OCI-LY1 (cell line): ENCODE measurements at regions not wholly inside any gene's neighbourhood (a gene's known extent, or its start where the extent isn't known, plus 50 kb on each side); places are given as distances from the start of the nearest gene placed in this dataset.

ENCODE experiments used
- H2AFZ ChIP-seq: fragments of 200-600 bp; sonication (generic), shearing (Covaris generic); 2 replicates; pipeline ENCODE4 v1.6.0; 2014; ENCODE audit warnings: antibody characterized with exemption, mild to moderate bottlenecking, low read length
- H3F3A ChIP-seq: fragments of 200-600 bp; sonication (generic), shearing (Covaris generic); 2 replicates; pipeline ENCODE4 v1.6.0; 2014; ENCODE audit warnings: mild to moderate bottlenecking, antibody characterized with exemption, low read length, moderate library complexity; ENCODE audit not compliant: insufficient read depth
- H3K27ac ChIP-seq: fragments of 200-600 bp; sonication (generic); 2 replicates; pipeline ENCODE4 v1.5.1; 2014; ENCODE audit warnings: low read length, mixed run types, mild to moderate bottlenecking, low read depth; ENCODE audit not compliant: poor library complexity, severe bottlenecking
- H3K27me3 ChIP-seq: fragments of 200-600 bp; sonication (generic); 2 replicates; pipeline ENCODE4 v1.6.0; 2014; ENCODE audit warnings: antibody characterized with exemption, mild to moderate bottlenecking, low read length, moderate library complexity; ENCODE audit not compliant: insufficient read depth
- H3K36me3 ChIP-seq: fragments of 200-600 bp; sonication (generic); 2 replicates; pipeline ENCODE4 v1.6.1; 2014; ENCODE audit warnings: mild to moderate bottlenecking, antibody characterized with exemption, low read length, moderate library complexity, mixed read lengths; ENCODE audit not compliant: insufficient read depth
- H3K4me1 ChIP-seq: fragments of 200-600 bp; sonication (generic); 2 replicates; pipeline ENCODE4 v1.5.1; 2014; ENCODE audit warnings: mild to moderate bottlenecking, low read length, moderate library complexity; ENCODE audit not compliant: insufficient read depth, severe bottlenecking
- H3K4me2 ChIP-seq: fragments of 200-600 bp; sonication (generic), shearing (Covaris generic); 2 replicates; pipeline ENCODE4 v1.6.1; 2014; ENCODE audit warnings: low read length
- H3K4me3 ChIP-seq: fragments of 200-600 bp; sonication (generic); 2 replicates; pipeline ENCODE4 v1.5.1; 2014; ENCODE audit warnings: low read length, low read depth, mild to moderate bottlenecking, mixed read lengths; ENCODE audit not compliant: poor library complexity, severe bottlenecking
- H3K79me2 ChIP-seq: fragments of 200-600 bp; shearing (Covaris generic); 2 replicates; pipeline ENCODE4 v1.6.1; 2016; ENCODE audit warnings: mixed run types, low read length, mixed read lengths; ENCODE audit not compliant: insufficient read depth
- H3K9ac ChIP-seq: fragments of 200-600 bp; sonication (generic), shearing (Covaris generic); 2 replicates; pipeline ENCODE4 v1.6.1; 2014; ENCODE audit warnings: mild to moderate bottlenecking, low read length, mixed read lengths
- H3K9me2 ChIP-seq: fragments of 200-600 bp; sonication (generic), shearing (Covaris generic); 2 replicates; pipeline ENCODE4 v1.6.1; 2014; ENCODE audit warnings: low read depth, mild to moderate bottlenecking, low read length, mixed read lengths
- H3K9me3 ChIP-seq: fragments of 200-600 bp; shearing (Covaris generic); 2 replicates; pipeline ENCODE4 v1.6.1; 2014; ENCODE audit warnings: low read length, mixed read lengths
- H4K20me1 ChIP-seq: fragments of 200-600 bp; sonication (generic), shearing (Covaris generic); 2 replicates; pipeline ENCODE4 v1.6.0; 2016; ENCODE audit warnings: mild to moderate bottlenecking, low read length; ENCODE audit not compliant: insufficient read depth
- EZH2 ChIP-seq: fragments of 200-600 bp; sonication (generic), shearing (Covaris generic); IDR thresholded peaks from 2 replicates; pipeline ENCODE4 v1.8.0; 2017; ENCODE audit warnings: borderline replicate concordance, mixed run types, mild to moderate bottlenecking, antibody characterized with exemption, low read length, moderate library complexity, mixed read lengths
- TF ChIP-seq, protein P1 (sequence below): fragments of 200-600 bp; sonication (generic), shearing (Covaris generic); IDR thresholded peaks from 2 replicates; pipeline ENCODE4 v1.5.1; 2017; ENCODE audit warnings: mild to moderate bottlenecking, antibody characterized with exemption, low read length, moderate library complexity, mixed read lengths

DNA sequence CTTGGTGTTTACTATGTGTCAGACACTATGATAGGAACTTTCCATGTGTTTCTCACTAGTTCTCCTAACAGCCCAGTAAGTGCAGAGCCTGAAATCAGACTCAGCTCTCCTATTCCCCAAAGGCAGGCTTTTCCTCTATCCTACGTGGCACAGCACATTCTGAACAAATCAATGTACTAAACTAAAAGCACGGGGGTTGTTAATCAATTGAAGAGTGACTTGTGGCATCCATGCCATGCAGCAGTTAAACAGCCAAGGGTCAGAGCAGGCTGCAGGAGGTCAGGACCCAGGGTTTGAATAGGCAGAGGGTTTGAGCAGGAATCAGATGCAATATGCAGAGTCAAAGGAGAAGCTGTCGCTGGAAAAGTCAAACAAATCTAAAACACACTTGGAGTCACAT is 289.7 kb upstream of the LDB2 start:
- Histone ChIP-seq H3K4me2 (no peak overlapping the region), H2AFZ (no peak overlapping the region), H3K27ac (no peak overlapping the region), H3K79me2 (no peaks in the 10 kb centered on the region), H3K9me3 (no peaks in the 10 kb centered on the region), H3K9ac (no peak overlapping the region), H4K20me1 (no peaks in the 10 kb centered on the region), H3K9me2 (no peaks in the 10 kb centered on the region), H3K27me3 (no peaks in the 10 kb centered on the region), H3K4me1 (no peaks in the 10 kb centered on the region), H3F3A (no peaks in the 10 kb centered on the region), H3K36me3 (no peaks in the 10 kb centered on the region), H3K4me3 (no peak overlapping the region)
- TF ChIP-seq, protein P1, sequence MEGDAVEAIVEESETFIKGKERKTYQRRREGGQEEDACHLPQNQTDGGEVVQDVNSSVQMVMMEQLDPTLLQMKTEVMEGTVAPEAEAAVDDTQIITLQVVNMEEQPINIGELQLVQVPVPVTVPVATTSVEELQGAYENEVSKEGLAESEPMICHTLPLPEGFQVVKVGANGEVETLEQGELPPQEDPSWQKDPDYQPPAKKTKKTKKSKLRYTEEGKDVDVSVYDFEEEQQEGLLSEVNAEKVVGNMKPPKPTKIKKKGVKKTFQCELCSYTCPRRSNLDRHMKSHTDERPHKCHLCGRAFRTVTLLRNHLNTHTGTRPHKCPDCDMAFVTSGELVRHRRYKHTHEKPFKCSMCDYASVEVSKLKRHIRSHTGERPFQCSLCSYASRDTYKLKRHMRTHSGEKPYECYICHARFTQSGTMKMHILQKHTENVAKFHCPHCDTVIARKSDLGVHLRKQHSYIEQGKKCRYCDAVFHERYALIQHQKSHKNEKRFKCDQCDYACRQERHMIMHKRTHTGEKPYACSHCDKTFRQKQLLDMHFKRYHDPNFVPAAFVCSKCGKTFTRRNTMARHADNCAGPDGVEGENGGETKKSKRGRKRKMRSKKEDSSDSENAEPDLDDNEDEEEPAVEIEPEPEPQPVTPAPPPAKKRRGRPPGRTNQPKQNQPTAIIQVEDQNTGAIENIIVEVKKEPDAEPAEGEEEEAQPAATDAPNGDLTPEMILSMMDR: no peak
- no peak for TF ChIP-seq EZH2

DNA sequence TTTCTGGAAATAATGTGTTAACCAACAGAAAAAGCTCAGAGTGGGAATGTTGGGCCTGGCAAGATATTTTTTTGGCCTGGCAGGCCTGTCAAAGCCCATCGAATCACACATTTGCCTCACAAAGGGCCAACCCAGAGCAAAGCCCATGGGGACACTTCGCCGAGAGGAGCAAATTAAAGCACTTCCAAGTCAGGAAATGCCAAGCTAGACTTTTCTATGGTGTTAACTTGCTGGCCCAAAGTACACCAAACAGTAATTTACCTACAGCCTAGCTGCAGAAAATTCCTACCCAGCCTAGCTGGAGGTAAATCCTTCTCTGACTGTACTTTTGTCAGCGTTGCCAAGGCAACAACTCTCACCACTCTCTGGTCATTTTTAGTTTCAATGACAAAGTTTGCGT is 288.6 kb upstream of the LDB2 start:
- Histone ChIP-seq H3K9me2 (no peaks in the 10 kb centered on the region), H2AFZ (no peak overlapping the region), H3K79me2 (no peaks in the 10 kb centered on the region), H3K27me3 (no peaks in the 10 kb centered on the region), H3K9ac (no peak overlapping the region), H4K20me1 (no peaks in the 10 kb centered on the region), H3K4me1 (no peaks in the 10 kb centered on the region), H3K9me3 (no peaks in the 10 kb centered on the region), H3K4me3 (no peak overlapping the region), H3K4me2 (no peak overlapping the region), H3K27ac (no peak overlapping the region), H3F3A (no peaks in the 10 kb centered on the region), H3K36me3 (no peaks in the 10 kb centered on the region)
- TF ChIP-seq, protein P1: no peak
- no peak for TF ChIP-seq EZH2

DNA sequence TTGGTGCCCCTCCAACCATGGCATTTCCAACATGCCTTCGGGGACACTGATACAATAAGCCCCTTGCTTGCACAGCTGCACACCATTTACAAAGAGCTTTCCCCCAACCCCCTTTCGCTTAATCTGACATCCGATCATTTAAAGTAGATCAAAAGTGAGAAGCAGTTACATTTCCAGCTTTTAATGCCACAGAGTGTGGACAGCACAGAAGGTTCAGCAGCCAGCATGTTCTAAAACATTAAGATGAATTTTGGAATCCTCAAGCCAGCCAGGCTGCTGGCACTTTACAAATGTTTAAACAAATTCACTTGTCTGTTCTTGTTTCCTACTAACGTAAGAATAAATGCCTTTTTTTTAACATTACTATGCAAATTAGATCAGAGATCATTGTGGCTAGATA is 284.4 kb upstream of the LDB2 start:
- H3K9ac ChIP-seq: no peak overlapping the region
- no peaks in the 10 kb centered on the region for H3K27me3 ChIP-seq
- no peaks in the 10 kb centered on the region for H4K20me1 ChIP-seq
- no peaks in the 10 kb centered on the region for H3K4me1 ChIP-seq
- H3F3A ChIP-seq: no peaks in the 10 kb centered on the region
- no peaks in the 10 kb centered on the region for H3K9me2 ChIP-seq
- no peaks in the 10 kb centered on the region for H3K9me3 ChIP-seq
- no peak overlapping the region for H3K4me3 ChIP-seq
- no peak overlapping the region for H2AFZ ChIP-seq
- H3K27ac ChIP-seq: no peak overlapping the region
- no peaks in the 10 kb centered on the region for H3K36me3 ChIP-seq
- TF ChIP-seq EZH2: no peak
- TF ChIP-seq, protein P1: no peak
- no peaks in the 10 kb centered on the region for H3K79me2 ChIP-seq
- H3K4me2 ChIP-seq: no peak overlapping the region
